ENCODE measurements at regions not wholly inside any gene's neighbourhood (a gene's known extent, or its start where the extent isn't known, plus 50 kb on each side); places are given as distances from the start of the nearest gene placed in this dataset.

DNA sequence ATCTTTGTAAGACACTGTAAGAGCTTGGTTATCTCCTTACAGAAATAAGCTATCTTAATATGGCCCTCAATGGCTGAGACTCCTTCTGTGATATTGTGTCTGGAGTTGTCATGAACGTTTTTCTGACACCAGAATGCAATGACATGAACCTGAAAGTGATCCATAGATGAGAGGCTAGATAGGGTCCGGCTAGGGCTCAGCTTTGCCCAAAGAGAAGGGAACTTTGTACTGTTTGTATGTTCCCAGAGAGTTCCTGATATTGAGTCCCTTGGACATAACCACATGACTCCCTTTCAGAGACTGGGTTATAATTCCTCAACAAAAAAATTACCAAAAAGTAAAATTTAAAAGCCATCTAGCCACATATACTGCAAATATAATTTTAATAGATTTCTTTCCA lies 575.8 kb upstream of the CLINT1 start (continued):
- TF ChIP-seq SNAPC4 (CRISPR knock-in tag; IDR thresholded peaks at IDR 0.05): no peak
- TF ChIP-seq ZNF512B (CRISPR knock-in tag; IDR thresholded peaks at IDR 0.05; ENCODE audit: borderline replicate concordance): no peak
- no peak for TF ChIP-seq SNRNP70 (IDR thresholded peaks at IDR 0.05; ENCODE audit: low read depth, low read length)

- CTCF ChIA-PET (ENCODE audit: low intra/inter-chr PET ratio, low total read pairs): no interaction called here
- no peak for FAIRE-seq
- POLR2A ChIA-PET: no interaction called here
- Histone ChIP-seq H3K9me3 (ENCODE audit: low read length) (peaks cover 32% of the 10 kb centered on the region), H3K4me2 (ENCODE audit: low read depth, low read length) (no peak overlapping the region), H3K9ac (ENCODE audit: insufficient read depth, low read depth, low read length) (no peak overlapping the region), H3K27me3 (ENCODE audit: control insufficient read depth in 1 of 2, insufficient read depth in 2 of 2, low read length in 2 of 2) (no peaks in the 10 kb centered on the region), H3K27ac (ENCODE audit: extremely low read length, insufficient read depth, low read length) (no peak overlapping the region), H4K20me1 (ENCODE audit: insufficient read depth, low read length) (no peaks in the 10 kb centered on the region), H3K4me3 (replicated peaks in 1 of 3; ENCODE audit: insufficient read depth in 1 of 3, low read depth in 2 of 3, low read length in 3 of 3) (no peak overlapping the region), H3K4me1 (ENCODE audit: insufficient read depth, low read length) (peaks cover 7% of the 10 kb centered on the region; the same call in 1 of the 2 replicates), H2AFZ (ENCODE audit: low read length) (no peak overlapping the region), H3K79me2 (ENCODE audit: insufficient read depth, low read length) (no peaks in the 10 kb centered on the region), H3K36me3 (replicated peaks in 1 of 2; ENCODE audit: control insufficient read depth in 1 of 2, insufficient read depth in 2 of 2, low read length in 2 of 2) (no peaks in the 10 kb centered on the region)
- no peak for TF ChIP-seq POGK (CRISPR knock-in tag; conservative IDR thresholded peaks at IDR 0.05)
- TF ChIP-seq HIC2 (CRISPR knock-in tag; IDR thresholded peaks at IDR 0.05; ENCODE audit: low read depth): no peak
- TF ChIP-seq PAX8 (CRISPR knock-in tag; IDR thresholded peaks at IDR 0.05; ENCODE audit: borderline replicate concordance): no peak
- no peak for ATAC-seq
- 0% methylated on average over 1 of the region's 1 CpG for WGBS (ENCODE audit: low lambda C conversion rate)
- in situ Hi-C loops (cut with HindIII; ENCODE audit: extremely low pct_ligation_motif_present, low pct_unique_long_range_greater_than_20kb) (no loop called here), intact Hi-C loops (cut with micrococcal nuclease; ENCODE audit: unreplicated experiment) (no loop called here)
- BruUV-seq (replicated peaks): no TSS peak
- no peak for DNase-seq (ENCODE audit: low spot score)
Measured at GRCh38 chr5:158433634-158434033, 574.7 kb upstream of the CLINT1 start.
